ENCODE measurements at regions not wholly inside any gene's neighbourhood (a gene's known extent, or its start where the extent isn't known, plus 50 kb on each side); places are given as distances from the start of the nearest gene placed in this dataset.

DNA sequence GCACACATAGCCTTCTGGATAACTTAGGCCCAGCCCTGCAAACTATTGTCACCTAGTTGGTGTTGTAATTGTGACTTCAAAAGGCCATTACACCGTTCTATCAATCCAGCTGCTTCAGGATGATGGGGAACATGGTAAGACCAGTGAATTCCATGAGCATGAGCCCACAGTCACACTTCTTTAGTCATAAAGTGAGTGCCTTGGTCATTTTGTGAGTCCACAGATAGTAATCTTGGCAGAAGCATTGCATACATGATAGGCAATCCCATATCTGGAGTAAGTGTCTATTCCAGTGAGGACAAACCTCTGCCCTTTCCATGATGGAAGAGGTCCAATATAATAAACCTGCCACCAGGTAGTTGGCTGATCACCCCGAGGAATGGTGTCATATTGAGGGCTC, 94.5 kb upstream of the RAI14 start:
- peak; percentile 62 for DNase-seq (ENCODE audit: low read depth)

GRCh38 chr5:34562791-34563190, 93.3 kb upstream of the RAI14 start:
- DNase-seq (ENCODE audit: low read depth) = no peak

DNA sequence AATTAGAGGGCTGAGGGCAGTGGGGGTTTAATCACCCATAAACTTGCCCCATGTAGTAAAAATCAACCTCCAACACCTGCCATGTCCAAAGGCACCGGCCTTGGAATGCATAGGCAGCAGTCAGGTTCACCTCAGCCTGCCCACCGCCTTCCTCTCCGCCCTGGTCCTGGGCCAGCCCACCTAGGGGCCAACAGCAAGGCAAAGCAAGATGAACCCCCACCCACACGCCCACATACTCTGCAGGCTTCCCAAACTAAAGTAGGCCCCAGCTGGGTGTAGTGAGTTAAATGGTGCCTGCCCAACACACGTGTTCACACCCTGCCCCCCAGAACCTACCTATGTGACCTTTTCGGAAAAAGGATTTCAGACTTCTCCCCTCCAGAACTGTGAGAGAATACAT, 92.9 kb upstream of the RAI14 start:
- no peak for DNase-seq (ENCODE audit: low read depth)

DNA sequence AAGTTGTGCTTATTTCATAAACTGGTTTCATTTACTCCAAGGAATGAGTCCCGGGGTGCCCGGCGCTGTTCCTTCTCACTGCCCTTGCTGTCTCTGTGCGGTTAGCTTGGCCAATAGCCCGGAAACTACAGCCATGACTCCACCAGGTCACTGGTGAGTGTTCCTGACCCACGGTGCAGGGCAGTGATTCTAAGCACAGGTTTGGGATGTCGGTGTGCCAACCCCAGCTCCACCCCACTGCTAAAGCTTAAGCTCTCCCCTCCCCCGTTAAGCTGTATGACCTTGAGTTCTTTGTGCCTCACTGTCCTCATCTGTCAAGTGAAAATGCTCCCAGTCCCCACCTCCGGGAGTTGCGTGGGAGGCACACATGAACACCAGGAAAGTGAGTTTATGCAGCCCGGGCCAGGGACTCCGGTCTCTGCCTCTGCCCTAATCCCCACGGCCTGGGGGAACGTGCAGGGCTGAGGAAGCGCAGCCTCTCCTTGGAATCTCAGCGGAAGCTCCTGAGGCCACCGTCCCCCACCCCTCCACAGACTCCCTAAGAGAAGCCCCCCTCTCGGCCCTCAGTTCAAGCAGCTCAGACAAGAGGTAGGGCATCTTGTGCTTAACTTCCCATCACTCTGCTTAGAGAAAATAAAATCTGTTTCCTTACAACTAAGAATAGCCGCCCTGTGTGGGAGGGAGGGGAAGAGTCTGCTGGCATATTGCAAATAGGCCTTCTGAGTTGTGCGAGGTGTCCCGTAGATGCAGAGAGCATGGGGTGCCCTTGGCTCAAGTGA, 92.0 kb upstream of the RAI14 start:
- DNase-seq (ENCODE audit: low read depth) = peak; percentile 56

GRCh38 chr5:34564710-34565235, 91.4 kb upstream of the RAI14 start:
- peak; percentile 34 for DNase-seq (ENCODE audit: low read depth)

DNA sequence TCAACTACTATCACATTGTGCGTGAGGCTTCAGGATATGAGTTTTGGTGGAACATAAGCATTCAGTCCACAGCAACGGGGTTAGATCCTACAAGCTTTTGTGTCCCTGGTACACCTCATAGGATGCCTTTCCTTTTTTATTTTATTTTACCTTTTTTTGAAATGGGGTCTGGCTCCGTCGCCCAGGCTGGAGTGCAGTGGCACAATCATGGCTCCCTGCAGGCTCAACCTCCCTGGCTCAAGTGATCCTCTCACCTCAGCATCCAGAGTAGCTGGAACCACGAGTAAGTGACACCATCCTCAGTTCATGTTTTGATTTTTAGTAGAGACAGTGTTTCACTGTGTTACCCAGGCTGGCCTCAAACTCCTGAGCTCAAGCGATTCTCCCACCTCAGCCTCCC, 86.0 kb upstream of the RAI14 start:
- no peak for DNase-seq (ENCODE audit: low read depth)

GRCh38 chr5:34570721-34571676, 85.1 kb upstream of the RAI14 start:
- peak; percentile 89 for DNase-seq (ENCODE audit: low read depth)

DNA sequence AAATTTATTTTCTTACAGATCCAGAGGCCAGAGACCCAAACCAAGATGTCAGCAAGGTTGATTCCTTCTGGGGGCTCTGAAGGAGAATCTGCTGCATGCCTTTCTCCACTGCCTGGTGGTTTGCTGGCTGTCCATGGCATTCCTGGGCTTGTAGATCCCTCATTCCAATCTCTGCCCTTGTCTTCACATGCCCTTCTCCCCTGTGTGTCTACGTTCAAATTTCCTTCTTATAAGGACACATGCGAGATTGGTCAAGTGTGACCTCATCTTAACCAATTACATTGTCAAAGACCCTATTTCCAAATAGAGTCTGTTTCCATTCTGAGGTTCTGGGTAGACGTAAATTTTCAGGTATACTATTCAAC, 84.5 kb upstream of the RAI14 start:
- peak; percentile 65 for DNase-seq (ENCODE audit: low read depth)

DNA sequence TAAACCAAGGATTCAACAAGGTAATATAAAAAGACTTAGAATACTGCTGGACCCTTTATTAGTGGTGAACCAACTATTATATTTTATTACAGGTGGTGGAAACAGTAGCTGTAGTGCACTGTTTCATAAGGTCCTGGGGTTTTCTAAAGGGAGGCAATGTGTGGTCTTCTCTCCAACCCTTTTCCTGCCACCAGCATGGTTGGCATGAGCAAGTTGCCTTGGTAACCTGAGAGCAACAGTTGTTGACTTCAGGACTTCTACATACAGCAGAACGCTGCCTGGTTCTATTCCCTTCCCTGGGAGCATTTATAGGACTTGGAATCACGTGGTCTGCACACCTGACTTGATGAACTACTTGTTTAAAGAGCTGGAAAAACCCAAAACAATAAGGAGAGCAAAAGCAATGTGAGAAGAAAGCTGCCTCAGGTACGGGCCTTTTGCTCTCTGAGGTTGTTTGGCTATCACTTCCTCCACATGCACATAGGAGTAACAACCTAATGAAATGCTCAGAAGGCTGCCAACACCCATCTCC, 81.1 kb upstream of the RAI14 start:
- DNase-seq (ENCODE audit: low read depth) = no peak

- no peak for DNase-seq (ENCODE audit: low read depth)
Observed at GRCh38 chr5:34576891-34577666, 79.0 kb upstream of the RAI14 start.

DNA sequence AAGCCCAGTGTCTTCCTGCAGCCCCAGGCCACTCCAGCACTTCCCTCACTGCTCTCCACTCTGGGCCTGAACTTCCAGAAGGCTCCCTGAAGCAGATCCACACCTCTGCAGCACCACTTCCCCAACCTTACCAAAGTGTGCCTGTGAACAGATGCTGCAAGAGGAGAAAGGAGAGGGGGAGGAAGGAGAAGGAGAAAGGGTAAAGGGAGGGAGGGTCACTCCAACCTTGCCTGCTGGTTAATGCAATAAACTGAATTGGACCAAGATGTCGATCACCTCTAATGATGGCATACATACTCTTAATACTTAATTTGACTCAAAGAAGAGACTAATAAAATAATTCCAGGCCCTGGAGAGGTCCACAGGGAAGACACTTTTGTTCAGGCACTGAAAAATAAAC, 77.2 kb upstream of the RAI14 start:
- no peak for DNase-seq (ENCODE audit: low read depth)

GRCh38 chr5:34580983-34581382, 75.1 kb upstream of the RAI14 start:
- DNase-seq (ENCODE audit: low read depth) = no peak

- no peak for DNase-seq (ENCODE audit: low read depth)
Observed at GRCh38 chr5:34582371-34582770, 73.8 kb upstream of the RAI14 start.

- no peak for DNase-seq (ENCODE audit: low read depth)
Observed at GRCh38 chr5:34583167-34583566, 73.0 kb upstream of the RAI14 start.

DNA sequence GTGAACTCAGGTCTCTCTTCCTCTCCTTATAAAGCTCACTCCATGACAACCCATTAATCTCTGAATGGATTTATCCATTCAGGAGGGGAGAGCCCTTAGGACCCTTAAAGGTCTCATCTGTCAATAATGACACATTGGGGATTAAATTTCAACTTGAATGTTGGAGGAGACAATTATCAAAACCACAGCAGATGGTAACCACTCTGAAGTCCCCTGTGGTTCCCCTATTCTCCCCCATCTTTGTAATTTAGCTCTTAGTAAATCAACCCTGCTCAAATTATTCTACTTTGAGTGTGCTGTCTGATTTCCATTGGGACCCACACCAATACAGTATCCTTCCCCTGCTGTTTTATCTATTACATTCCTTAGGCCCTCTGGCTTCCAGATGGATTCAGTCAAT, 72.0 kb upstream of the RAI14 start:
- DNase-seq (ENCODE audit: low read depth) = no peak

- peak; percentile 79 for DNase-seq (ENCODE audit: low read depth)
Observed at GRCh38 chr5:34585601-34586104, 70.5 kb upstream of the RAI14 start.

DNA sequence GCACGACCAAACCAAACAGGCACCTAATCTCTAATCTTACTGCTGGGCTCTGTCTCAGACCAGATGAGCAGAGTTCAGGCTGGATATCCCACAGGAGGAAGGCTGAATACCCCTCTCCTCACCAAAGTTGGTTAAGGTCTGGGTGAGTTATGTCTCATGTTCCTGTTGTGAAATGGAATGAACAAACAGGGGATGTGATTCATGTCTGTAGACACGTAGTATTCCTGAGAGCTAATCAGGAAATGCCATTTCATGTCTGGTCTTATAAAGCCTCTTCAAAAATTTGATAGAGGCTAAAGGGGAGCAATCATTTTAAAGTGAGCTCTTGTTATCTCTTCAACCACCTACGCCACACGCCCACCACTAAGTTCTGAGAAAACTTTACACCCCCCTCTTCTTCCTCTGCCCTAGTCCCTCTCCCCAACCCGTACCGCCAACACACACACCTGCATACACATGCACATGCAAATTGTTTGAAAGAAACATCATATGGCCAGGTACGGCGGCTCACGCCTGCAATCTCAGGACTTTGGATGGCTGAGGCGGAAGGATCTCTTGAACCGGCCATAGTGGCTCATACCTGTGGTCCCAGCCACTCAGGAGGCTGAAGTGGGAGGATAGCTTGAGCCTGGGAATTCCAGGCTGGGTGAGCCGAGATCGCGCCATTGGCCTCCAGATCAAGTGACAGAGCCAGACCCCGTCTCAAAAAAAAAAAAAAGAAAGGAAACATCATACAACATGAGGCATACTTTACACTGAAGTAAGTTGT, 69.8 kb upstream of the RAI14 start:
- DNase-seq (ENCODE audit: low read depth) = peak; percentile 97

GRCh38 chr5:34587355-34588241, 68.5 kb upstream of the RAI14 start:
- DNase-seq (ENCODE audit: low read depth) = peak; percentile 92

DNA sequence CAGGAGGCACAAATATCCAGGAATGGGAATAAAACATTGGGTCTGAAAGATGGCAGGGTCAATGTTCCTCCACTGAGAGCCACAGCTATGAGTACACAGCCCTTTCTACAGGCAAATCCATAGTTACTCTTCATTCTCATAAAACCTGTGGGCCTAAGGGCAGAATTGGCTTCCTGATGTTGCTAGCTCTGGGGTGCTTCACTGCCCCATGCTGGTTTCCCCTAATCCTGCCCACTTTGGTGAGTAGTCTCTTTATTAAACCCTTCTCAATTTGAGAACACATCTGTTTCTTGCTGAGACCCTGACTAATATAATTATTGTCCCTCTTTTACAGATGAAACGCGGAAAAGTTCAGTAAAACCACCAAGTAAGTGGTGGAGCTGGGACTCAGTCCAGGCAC, 66.3 kb upstream of the RAI14 start:
- no peak for DNase-seq (ENCODE audit: low read depth)

GRCh38 chr5:34591723-34592122, 64.4 kb upstream of the RAI14 start:
- no peak for DNase-seq (ENCODE audit: low read depth)
